GM18498 (cell line): ENCODE measurements at regions not wholly inside any gene's neighbourhood (a gene's known extent, or its start where the extent isn't known, plus 50 kb on each side); places are given as distances from the start of the nearest gene placed in this dataset.
"Not testable (repeated sequence)": the region's sequence is repeated elsewhere in the genome, so short reads cannot be mapped to it uniquely, and the experiment has no call there.

Source experiments
- ATAC-seq: cut with Tn5 transposase; IDR thresholded peaks from one replicate; pipeline ENCODE4 v1.9.1; 2021; ENCODE audit warnings: mild to moderate bottlenecking, moderate library complexity; ENCODE audit not compliant: unreplicated experiment

DNA sequence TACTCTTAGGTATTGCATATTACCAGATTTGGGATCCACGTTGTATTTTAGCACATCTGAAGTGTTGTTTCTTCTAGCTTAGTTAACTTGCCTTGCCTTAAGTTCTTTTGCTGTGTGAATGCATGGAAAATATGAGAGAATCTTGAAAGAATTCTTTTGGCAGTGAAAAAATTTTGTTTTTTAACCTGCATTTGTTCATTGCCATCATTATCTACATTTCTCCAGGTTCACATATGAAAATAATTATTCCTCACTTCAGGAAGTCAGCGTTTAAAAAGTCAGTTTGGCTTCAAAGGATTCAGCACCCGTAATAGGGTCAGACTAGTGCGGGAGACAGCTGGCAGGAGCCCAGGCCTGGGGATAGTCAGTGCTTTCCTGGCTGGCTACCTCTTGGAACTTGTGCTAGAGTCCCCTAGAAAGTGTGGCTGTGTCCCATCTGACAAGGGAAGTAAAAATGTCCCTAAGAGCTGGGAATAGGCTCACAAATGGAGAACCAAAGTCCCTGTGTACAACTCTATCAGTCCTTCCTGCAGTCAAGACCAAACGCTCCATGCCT, 251.9 kb upstream of the KLF3 start:
- ATAC-seq: no peak

DNA sequence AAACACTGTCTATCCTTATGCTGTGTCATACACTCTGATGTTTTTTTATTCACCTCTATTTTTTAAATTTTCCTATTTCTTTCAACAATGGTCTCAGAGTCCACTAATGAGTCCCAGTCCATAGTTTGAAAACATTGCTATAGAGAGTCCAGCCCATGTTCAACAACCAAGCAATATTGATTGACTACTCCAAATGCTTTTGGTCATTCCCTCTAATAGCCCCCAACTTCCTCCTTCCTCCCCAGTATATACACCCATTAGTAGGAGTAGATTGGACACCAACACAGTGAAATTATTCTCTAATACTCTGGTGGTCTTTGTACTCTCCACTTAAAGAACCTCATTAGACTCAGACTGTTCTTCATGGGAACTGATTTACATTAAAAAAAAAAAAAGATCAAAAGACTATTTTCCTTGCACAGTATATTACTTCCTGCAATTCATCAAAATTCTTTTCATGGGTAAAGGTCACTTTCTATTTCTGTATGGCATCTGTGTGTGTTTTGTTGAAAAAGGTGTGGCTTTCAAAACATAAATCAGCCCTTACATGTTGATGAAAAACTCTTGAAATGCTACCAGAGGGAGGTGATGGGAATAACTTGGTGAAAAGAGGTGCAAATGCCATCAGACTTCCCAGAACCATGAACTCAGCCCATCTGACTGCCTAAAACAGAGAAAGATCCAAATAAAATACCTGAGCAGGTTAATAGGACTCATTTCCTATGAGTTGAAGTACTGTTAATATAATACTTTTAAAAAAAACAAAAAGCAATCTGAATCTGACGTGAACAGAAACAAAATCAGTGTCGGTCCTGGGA, 250.3 kb upstream of the KLF3 start:
- no peak for ATAC-seq

DNA sequence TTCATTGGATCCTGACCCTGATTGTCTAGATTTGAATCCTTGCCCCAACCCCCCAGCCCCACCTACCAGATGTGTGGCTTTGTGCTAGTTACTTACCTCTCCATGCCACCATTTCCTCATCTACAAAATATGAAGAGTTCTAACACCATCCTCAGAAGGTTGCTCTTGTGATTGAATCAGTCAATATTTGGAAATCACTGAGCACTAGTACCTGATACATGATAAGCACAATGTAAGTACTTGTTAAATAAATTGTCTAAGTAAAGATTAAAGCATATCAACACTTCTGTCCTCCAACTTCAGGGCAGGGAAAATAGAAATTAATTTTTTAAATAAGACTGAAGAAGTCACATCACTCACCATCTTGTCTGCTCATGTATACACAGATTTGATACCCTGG, 249.6 kb upstream of the KLF3 start:
- ATAC-seq: no peak

DNA sequence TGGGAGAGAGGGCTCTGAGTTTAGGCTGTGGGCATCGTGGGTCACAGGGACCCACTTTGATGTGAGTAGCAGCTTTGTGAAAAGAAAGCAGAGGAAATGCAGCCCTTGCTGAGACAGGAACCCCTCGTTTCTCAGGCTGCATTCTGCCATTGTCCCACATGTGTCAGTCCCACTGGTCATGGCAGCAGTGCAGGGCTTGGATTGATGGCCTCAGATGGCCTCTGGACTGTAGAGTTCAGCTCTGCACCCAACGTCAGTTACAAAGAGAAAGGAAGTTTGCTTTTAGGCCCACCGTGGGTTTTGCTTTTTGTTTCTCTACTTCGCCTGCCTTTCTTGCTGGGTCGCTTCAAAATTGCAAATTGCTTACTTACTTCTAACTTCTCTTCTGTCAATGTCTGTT, 248.3 kb upstream of the KLF3 start:
- ATAC-seq: no peak

DNA sequence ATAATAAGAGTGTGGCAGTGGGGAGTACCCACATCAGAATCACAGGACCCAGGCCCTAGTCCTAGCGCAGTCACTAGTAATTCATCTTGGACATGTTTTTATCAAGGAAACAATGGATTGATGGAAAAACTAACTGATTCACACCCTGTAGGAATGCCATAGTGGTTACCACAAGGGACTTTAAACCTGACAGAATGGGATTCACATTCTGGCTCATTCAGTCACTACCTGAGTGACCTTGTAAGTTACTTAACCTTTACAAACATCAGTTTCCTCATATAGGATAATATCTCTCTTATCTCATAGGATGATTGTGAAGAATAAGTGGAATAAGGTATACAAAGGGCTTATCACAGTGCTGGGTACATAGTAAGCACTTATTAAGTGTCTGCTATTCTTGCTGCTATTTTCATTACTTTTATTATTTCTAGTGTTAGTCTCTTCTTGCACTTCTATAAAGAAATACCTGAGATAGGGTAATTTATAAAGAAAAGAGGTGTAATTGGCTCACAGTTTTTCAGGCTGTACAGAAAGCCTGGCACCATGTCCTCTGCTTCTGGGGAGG, 247.5 kb upstream of the KLF3 start:
- ATAC-seq: no peak

DNA sequence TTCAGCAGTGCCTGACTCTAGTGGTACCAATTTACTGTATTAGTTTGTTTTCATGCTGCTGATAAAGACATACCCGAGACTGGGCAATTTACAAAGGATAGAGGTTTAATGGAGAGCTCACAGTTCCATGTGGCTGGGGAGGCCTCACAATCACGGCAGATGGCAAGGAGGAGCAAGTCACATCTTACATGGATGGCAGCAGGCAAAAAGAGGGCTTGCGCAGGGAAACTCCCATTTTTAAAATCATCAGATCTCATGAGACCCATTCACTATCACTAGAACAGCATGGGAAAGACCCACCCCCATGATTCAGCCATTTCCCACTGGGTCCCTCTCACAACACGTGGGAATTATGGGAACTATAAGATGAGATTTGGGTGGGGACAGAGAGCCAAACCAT, 243.7 kb upstream of the KLF3 start:
- ATAC-seq: not testable (repeated sequence)

DNA sequence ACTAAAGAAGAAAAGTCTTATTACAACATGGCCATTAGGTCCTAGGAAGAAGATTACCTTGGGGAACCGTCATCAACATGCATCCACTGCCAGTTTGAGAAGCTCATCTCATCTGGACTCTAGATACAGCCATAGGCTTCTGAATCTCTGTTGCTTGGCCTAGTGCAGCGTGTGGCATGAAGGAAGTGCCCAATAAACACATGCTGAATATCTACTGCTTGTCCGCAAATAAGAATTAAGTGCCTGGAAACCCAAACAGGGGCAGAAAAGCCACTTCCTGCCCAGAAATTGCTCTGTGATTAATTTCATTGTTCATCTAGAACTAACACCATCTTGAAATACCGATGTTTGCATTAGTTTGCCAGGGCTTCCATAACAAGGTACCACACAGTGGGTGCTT, 241.1 kb upstream of the KLF3 start:
- ATAC-seq: no peak

DNA sequence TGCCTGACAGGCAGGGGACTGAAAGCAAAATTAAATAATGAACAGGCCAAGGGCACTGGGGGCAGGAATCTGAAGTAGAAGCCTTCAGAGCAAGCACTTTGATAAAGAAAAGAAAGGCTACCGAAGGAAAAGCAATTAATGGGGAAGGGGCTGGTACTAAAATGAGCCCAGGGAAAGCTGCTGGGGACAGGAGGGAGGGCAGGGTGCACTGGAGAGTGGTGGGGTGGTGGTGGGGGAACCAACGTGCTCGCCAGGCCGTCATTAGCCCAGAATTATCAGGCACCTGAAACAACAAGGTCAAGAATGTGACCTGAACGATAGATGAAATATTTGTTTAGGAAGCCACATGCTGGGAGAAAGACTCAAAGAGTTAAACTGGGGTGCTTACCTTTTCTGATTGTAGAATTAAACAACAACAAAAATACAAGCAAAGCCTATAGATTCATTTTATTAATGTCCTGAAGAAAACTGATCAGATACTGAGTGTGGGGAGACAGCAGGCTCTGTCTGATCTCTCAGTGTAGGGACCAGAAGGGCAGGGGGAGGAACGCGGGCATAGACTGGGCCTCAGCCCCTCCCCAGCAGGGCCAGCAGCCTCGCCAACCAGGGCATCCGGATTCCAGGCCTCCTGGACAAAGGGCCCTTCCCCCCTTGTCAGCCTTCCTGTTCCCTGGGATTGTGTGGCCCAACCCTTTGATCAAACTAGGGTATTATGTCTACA, 239.7 kb upstream of the KLF3 start:
- ATAC-seq: no peak

DNA sequence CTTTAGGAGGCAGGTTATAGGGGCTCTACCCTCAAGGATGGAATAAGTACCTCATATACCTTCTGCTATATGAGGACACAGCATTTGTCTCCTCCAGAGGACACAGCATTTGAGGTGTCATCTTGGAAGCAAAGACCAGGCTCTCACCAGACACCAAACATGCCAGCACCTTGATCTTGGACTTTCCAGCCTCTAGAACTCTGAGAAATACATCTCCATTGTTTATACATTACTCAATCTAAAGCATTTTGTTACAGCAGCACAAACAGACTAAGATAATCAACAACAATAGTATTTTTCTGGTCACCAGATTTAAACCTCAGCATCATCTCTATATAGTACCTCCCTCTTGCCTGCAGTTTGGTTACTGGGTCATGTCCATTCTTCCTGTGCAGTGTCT, 237.5 kb upstream of the KLF3 start:
- no peak for ATAC-seq

DNA sequence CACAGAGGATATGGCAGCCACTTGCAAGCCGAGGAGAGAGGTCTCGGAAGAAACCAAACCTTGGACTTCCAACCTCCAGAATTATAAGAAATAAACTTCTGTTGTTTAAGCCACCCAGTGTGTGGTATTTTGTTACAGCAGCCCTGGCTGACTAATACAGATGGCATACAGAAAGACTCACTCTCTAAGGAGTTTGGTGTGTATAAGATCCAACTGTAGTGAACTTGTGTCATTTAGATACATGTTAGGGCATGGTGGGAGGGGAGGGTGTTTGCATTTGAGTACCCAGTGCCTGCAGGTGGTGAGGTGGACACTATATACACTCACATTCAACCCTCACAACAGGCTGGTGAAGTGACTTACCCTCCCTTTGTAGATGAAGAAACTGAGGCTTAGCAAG, 233.2 kb upstream of the KLF3 start:
- ATAC-seq: no peak

DNA sequence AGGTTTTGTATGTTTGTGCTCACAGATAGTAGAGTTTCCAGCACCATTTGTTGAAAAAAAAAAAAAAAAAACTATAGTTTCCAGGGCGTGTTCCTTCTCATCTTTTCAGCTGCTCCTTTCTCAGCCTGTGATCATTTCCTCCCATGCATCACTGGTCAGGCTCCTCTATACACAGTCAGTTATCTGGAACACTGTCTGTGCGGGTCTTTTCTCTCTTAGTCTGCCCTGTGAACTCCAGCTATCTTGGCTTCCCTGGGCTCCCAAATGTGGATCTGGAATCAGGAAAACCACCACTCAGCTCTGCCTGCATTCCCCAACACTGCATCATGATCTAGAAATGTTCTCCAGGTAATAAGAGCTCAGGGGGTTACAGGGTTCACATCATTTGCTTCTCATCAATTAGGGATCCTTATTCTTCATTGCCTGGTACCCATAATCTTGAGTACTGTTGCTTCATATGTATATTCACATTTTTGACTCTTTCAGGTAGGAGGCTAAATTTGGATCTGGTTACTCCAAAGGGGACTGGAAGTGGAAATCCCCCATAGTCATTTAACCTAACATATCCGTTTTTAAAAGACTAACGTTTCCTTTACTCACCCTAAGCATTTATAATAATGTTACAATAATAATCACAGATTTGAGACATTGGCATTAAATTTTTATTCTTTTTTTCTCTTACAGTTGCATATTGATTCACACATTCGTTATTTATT, 221.8 kb upstream of the KLF3 start:
- ATAC-seq: no peak

DNA sequence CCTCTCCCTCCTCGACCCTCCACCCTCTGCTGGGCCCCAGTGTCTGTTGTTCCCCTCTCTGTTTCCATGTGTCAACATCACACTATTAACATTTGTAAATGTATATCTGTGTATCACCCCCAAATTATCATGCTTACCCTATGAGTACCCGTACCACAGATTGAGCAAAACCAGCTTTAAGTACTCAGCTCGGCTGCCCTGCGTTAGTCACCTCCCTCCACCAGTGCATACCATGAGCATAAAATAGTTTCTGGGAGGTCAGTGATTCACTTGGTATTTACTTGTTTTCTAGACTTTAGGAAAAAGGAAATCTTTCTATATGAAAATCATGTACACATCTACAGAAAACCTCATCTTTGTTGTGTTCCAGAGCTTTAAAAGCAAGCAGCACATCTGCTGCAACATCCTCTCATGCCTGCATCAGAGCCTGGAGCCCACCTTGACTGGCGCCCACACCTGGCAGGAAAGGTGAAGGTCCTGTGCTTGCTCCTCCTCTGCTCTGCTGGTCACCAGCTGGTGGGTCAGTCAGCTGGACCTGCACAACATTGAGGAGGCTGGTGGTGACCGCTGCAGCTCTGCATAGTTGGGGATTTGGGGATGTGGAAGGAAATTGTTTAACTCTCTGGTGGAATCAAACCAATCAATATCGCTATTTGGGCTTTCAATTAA, 214.4 kb upstream of the KLF3 start:
- no peak for ATAC-seq

DNA sequence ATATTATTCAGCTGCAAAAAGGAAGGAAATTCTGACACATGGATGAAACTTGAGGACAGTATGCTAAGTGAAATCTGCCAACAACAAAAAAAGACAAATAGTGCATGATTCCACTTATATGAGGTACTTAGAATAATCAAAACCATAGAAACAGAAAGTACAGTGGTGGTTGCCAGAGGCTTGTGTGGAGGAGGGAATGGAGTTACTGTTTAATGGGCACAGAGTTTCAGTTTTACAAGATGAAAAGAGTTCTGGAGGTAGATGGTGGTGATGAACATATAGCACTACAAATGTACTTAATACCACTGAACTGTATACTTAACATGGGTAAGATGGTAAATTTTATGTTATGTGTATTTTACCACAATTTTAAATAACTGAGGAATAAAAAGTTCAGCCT, 212.0 kb upstream of the KLF3 start:
- ATAC-seq: no peak

DNA sequence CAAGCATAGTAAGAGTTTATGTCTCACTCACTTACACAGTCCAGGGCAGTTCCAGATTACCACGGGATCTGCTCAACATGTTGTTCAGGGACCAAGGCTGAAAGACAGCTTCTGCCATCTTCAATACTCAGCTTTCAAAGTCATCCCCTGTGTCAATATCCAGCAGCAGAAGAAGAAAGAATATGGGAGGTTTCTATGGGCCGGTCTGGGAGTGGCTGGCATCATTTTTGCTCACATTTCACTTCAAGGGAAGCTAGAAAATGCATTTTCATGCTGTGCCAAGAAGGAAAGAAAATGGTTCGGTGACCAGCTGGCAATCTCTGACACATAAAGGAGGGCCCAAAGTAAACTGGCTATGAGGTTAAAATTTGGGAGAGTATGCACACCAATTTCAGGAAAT, 211.5 kb upstream of the KLF3 start:
- ATAC-seq: no peak

DNA sequence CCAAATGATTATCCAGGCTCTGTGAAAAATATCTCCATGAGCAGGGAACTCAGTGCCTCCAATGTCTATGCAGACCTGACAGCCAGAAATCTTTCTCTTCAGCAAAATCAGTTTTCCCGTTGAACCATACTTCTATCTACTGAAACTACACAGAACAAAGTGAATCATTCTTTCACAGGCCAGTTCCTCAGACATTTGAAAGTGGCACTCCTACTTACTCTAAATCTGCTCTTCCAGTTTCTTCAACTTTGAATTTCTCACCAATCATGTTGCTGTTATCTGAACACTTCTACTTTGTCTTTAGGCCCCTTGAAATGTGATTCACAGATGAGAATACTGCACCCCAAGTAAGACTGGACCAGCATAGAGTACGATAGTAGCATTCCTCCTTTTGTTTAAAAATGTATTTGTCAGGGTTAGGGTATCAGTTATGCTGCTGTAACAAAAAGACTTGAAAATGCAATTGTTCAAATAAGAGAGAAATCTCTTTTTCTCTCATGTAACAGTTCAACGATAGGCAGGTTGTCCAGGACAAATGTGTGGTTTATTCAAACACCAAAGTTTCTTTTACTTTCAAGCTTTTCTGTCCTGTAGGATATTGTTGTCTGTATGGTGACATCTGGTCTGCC, 210.6 kb upstream of the KLF3 start:
- no peak for ATAC-seq

DNA sequence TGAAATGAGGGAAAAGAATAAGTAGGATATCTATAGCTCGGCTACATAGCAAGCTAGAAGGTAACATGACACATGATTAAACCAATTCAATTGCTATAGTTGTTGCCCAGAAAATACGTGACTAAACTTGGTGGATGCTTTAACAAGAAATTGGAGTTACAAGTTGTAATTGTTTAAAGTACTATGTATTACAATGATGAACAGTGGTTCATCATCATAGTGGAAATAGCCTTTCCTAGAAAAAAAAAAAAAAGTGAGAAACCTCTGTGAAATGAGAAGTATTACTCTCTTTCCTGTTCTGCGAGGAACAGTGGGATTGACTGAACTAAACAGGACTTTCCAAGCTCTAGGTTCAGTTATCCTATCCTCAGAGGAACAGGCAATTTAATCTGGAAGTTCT, 209.7 kb upstream of the KLF3 start:
- no peak for ATAC-seq

DNA sequence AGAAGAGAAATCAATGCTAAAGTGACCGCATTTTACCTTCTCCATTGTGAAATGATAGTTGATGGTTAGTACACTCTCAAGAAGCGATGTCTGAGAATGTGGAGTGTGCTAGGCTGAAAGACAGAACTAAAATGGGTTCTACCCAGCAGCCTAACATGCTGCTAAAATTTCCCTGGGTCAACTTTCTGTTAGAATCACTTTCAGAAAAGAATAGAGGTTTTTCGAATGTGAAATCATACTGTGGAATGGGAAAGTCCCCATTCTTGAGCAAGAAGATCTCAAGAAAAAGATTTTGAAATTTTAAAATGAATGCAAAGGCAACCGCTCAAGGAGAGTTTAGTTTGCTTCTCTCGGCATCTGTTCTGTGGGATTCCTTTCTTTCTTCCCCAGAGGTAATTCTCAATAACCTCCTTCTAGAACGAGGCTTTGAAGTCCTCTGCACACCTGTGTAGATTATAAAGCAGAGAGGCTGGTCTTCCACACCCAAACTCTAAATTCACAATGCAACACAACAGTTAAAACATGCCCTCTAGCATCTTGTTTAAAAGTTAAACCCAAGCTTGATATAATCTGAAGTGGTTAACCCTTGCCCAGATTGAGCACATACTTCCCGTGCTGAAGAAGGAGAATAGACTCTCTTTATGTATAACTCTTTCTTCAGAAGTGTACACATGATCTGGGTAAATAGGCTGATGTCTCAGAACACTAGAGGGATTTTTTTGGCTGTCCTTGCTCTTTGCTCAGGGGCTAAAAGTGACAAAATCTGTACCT, 208.7 kb upstream of the KLF3 start:
- peak; percentile 79 for ATAC-seq

DNA sequence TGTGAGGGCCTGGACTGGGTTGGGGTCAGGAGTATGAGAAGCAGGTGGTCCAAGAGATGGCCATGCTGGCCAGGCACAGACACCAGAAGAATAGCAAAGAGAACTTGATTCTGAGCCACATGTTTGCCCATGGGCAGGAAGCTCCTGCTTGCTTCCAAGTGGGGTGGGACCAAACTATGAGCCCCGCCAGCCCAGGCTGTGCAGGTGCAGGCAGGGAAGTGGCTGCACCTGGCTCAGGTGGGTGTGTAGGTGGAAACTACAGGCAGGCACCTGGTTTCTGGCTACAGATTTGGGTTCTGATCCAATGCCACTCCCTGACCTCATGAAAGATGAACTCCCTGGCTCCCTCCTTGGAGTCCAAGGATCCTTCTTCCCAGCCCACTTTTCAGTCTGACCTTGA, 207.9 kb upstream of the KLF3 start:
- no peak for ATAC-seq

DNA sequence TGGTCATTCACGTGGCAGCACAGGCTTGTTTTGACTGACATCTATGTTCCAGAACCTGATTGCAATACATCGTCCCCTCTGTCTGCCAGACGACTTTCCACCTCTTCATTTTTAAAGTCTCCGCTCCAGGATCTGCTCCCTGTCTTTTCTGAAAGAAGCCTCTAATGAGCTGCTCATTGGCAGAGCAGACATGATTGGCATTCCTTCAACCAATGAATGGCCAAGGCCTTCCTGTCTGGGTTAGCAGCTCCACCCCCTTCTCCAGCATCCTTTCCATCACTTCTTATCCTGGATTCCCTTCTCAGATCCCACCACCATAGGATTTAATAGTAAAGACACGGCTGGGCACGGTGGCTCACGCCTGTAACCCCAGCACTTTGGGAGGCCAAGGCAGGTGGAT, 202.7 kb upstream of the KLF3 start:
- no peak for ATAC-seq
